Heart left ventricle (tissue), 16 donors: ENCODE measurements at regions not wholly inside any gene's neighbourhood (a gene's known extent, or its start where the extent isn't known, plus 50 kb on each side); places are given as distances from the start of the nearest gene placed in this dataset.

Experiments used
- ATAC-seq, 4 donors: fragments of 200-7000 bp; cut with Tn5 transposase; one replicate each; pipeline ENCODE4 v1.9.1; 2020 to 2022; ENCODE audit warnings: moderate library complexity in 4 of 4, mild to moderate bottlenecking in 3 of 4, moderate number of reproducible peaks in 1 of 4
- DNase-seq, 5 donors: peaks; one replicate each; pipeline ENCODE4 v3.0.0-alpha.2; 2020
- H3K27ac ChIP-seq, 12 donors: fragments of 200-600 bp; sonication (generic) in 4 of 12; one replicate each; pipeline versions ENCODE4 v1.5.0 to v1.8.0; 2016 to 2022; ENCODE audit warnings: mild to moderate bottlenecking in 2 of 12
- H3K27me3 ChIP-seq, 9 donors: fragments of 200-600 bp; sonication (generic) in 2 of 9; one replicate each; pipeline versions ENCODE4 v1.5.1 to v1.8.0; 2016 to 2022; ENCODE audit warnings: mild to moderate bottlenecking in 3 of 9
- H3K36me3 ChIP-seq, 9 donors: fragments of 200-600 bp; sonication (generic) in 2 of 9; one replicate each; pipeline versions ENCODE4 v1.5.0 to v1.8.0; 2018 to 2022; ENCODE audit warnings: mild to moderate bottlenecking in 2 of 9
- H3K4me1 ChIP-seq, 12 donors: fragments of 200-600 bp; sonication (generic) in 4 of 12; one replicate each; pipeline versions ENCODE4 v1.5.0 to v1.8.0; 2016 to 2022; ENCODE audit warnings: mild to moderate bottlenecking in 3 of 12
- H3K4me3 ChIP-seq, 12 donors: fragments of 200-600 bp; sonication (generic) in 4 of 12; one replicate each; pipeline versions ENCODE4 v1.5.0 to v1.8.0; 2017 to 2022; ENCODE audit warnings: mild to moderate bottlenecking in 9 of 12, moderate library complexity in 4 of 12
- H3K9me3 ChIP-seq, 12 donors: fragments of 200-600 bp; sonication (generic) in 4 of 12; one replicate each; pipeline versions ENCODE4 v1.5.0 to v1.8.0; 2016 to 2022; ENCODE audit warnings: mild to moderate bottlenecking in 1 of 12
- POLR2A ChIP-seq, 2 donors: fragments of 450-650 bp; IDR thresholded peaks; one replicate each; pipeline ENCODE4 v1.6.1; 2017; ENCODE audit warnings: antibody characterized with exemption in 2 of 2, mild to moderate bottlenecking in 2 of 2, moderate library complexity in 2 of 2
- WGBS, 4 donors: extraction: QIAGEN DNeasy Blood & Tissue Kit in 2 of 4; methylation state at CpG; one replicate each; pipeline versions ENCODE4 v1.1.5 to v1.1.7; 2013 to 2018; 5-methylcytosine and 5-hydroxymethylcytosine counted together
- intact Hi-C, 10 donors: fragments of 100-400 bp; cut with DNase I; formaldehyde crosslinking; loops; one replicate each; pipeline versions ENCODE4 v1.11.1 to v1.14.2; 2022
- TF ChIP-seq, protein P1 (sequence below), 12 donors: fragments of 200-600 bp; sonication (generic) in 4 of 12; IDR thresholded peaks; one replicate each; pipeline versions ENCODE4 v1.5.0 to v1.8.0; 2018 to 2022; ENCODE audit warnings: antibody characterized with exemption in 12 of 12, mild to moderate bottlenecking in 5 of 12
- donor health status: ischemic (EF 13 %, LVEDD 7.1; RV severe dilation, severe dysfunction).
- donor health status: healthy with polysubstance abuse.
- donor health status: DM: no; HTN: yes; CAD: no.
- donor health status: DM: no; HTN: no; CAD: no.
- donor health status: ischemic (EF 25% LVEDD 6.9; RV normal size, moderate dysfunction).
- donor health status: ischemic (EF 25% LVEDD 5.7; RV mildly dilated, moderate dysfunction).
- donor health status: healthy.
- donor health status: DM: yes; HTN: yes; CAD: no.
- donor health status: ischemic (EF 35%, LVEDD 5.7; RV mildly dilated, moderate dysfunction).
- donor health status: nonischemic (EF 11% LVEDD 7.7; RV severe dilation, severe dysfunction).
- donor health status: DM: yes; HTN: yes; CAD: no.
- donor health status: PGD.
- donor health status: ischemic (EF 29% LVEDD 5.4; RV normal size, mild dysfunction).
- donor health status: nonischemic (EF 23%, LVEDD 6.1; RV moderate dilation, normal function).

DNA sequence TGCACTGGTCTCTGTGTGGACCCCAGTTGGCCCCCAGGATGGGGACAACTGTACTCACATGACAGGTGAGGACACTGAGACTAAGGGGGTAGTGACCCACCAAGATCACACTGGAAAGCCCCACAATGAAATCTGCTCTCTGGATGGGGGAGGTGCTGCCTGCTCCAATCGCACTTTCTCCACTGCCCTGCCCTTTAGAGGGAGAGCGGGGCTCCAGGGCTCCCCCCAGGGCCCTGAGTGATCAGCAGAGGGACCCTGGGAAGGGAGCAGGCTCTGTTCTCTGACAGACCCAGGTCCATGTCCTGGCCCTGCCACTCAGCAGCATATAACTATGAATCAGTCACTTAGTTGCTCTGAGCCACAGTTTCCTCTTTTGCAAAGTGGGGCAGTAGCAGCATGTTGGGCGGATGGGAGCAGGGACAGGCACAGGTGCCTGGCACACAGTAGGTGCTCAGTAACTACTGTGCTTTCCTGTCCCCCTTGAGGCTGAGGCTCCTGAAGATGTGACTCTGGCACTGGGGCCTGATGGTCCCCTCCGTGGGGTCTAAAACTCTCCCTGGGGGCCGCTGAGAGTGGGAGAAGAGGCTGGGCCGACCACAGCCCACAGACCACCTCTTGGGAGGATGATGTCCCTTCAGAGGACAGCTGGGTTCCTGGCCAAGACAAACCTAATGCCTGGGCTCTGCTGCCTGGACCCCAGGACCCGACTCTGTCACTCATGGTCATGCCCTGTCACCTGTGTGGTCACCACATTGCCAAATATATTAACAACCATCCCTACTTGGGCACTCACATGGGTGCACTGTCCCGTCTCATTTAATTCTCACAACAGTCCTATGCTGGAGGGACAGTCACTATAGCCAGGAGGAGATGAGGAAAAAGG is 222.7 kb downstream of the PTPRU start:
- 62 to 67% (median 65%) methylated on average over 6 to 8 of the region's 8 CpGs for WGBS, 4 donors
- no peak for TF ChIP-seq POLR2A (IDR thresholded peaks at IDR 0.05)
- TF ChIP-seq, protein P1, sequence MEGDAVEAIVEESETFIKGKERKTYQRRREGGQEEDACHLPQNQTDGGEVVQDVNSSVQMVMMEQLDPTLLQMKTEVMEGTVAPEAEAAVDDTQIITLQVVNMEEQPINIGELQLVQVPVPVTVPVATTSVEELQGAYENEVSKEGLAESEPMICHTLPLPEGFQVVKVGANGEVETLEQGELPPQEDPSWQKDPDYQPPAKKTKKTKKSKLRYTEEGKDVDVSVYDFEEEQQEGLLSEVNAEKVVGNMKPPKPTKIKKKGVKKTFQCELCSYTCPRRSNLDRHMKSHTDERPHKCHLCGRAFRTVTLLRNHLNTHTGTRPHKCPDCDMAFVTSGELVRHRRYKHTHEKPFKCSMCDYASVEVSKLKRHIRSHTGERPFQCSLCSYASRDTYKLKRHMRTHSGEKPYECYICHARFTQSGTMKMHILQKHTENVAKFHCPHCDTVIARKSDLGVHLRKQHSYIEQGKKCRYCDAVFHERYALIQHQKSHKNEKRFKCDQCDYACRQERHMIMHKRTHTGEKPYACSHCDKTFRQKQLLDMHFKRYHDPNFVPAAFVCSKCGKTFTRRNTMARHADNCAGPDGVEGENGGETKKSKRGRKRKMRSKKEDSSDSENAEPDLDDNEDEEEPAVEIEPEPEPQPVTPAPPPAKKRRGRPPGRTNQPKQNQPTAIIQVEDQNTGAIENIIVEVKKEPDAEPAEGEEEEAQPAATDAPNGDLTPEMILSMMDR (IDR thresholded peaks at IDR 0.05) = no peak
- Histone ChIP-seq H3K27ac (no peak overlapping the region), H3K27me3 (peaks cover 0 to 36% (median 0%) of the 10 kb centered on the region in 9 donors), H3K4me1 (no peaks in the 10 kb centered on the region), H3K9me3 (peaks cover 0 to 6% (median 0%) of the 10 kb centered on the region in 12 donors), H3K36me3 (no peaks in the 10 kb centered on the region), H3K4me3 (no peak overlapping the region)
- DNase-seq = no peak
- no peak for ATAC-seq
- intact Hi-C loops = loop anchor here in 4 of 10 donors (10.0 kb wide), 3 partner anchors 56 to 214 kb away; no protein-coding TSS in a partner anchor

DNA sequence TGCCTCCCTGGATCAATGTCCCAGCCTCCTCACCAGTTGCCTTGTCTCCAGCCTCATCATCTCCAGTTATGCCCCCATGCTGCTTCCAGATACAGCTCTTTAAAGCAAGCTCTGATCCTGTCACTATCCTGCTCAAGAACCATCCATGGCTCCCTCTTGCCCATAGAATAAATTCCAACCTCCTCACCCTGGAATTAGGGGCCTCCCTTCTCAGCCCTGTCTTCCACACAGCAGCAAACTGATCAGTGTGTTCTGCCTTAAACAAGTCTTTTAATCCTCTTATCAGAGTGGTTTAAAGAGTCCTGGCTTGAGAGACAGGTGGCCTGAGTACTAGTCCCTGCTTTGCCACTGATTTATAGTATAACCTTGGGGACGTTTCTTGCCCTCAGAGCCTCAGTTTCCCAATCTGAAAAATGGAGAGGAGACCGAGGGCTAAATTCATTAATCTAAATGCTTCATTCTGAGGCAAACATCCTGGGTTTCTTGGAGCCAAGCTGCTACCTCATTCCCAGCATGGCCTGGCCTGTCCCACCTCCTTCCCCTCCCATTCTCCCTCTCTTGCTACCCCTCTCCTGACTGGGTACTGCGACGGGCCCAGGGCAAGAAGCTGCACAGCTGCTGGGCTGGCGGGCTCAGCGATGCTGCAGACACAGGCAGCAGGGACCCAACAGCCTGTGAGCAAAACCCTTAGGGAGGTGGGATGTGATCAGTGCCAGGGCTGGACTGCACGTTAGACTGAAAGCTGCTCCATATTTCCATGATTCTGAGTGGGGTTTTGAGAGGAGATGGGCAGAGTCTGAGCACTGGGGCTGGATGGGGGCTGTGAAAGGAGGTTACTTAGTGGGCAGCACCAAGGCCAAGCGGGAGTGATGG is 221.4 kb downstream of the PTPRU start:
- Histone ChIP-seq H3K27me3 (peaks cover 0 to 36% (median 0%) of the 10 kb centered on the region in 9 donors), H3K4me3 (no peak overlapping the region), H3K9me3 (no peaks in the 10 kb centered on the region), H3K36me3 (no peaks in the 10 kb centered on the region), H3K27ac (no peak overlapping the region), H3K4me1 (no peaks in the 10 kb centered on the region)
- WGBS, 4 donors = 49 to 70% (median 59%) methylated on average over 8 of the region's 8 CpGs
- DNase-seq (no peak), ATAC-seq (no peak)
- TF ChIP-seq POLR2A (IDR thresholded peaks at IDR 0.05) = no peak
- TF ChIP-seq, protein P1 (IDR thresholded peaks at IDR 0.05) = no peak
- intact Hi-C loops = loop anchor here in 4 of 10 donors (10.0 kb wide), 3 partner anchors 57 to 213 kb away; no protein-coding TSS in a partner anchor

DNA sequence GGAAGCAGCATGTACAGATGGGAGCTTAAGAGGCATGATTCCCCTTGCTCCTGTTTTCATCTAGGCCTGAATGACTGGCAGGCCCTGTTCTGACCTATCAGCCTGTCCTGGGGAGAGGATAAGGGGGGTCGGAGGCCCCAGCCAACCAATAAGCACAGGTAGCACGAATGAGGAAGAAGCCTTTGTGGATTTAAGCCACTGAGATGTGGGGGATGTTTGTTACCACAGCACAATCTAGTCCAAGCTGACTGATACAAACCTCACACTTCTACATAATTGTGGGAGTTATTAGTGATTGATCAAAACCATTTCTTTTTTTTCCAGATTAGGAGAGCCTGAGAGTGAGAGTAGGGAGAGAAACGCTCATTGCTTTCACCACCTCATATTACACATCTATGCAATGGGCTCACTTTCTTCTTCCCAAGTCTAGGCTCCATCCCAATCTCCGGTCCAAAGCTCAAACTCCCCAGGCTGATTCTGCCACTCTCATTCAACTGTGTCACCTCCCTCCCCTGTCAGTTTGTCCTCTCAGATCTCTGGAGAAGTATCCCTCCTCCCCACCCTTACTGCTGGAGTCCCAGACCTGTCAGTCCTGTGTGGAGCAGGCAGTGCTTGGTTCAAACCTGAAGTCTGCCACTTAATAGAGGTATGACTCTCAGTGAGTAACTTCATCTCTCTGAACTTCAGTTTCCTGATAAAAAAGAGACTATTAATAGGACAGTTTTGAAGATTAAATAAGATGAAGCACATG is 220.5 kb downstream of the PTPRU start:
- DNase-seq = no peak
- Histone ChIP-seq H3K4me3 (no peak overlapping the region), H3K27me3 (peaks cover 0 to 36% (median 0%) of the 10 kb centered on the region in 9 donors), H3K4me1 (no peaks in the 10 kb centered on the region), H3K27ac (no peak overlapping the region), H3K9me3 (no peaks in the 10 kb centered on the region), H3K36me3 (no peaks in the 10 kb centered on the region)
- intact Hi-C loops = loop anchor here in 4 of 10 donors (10.0 kb wide), 3 partner anchors 58 to 212 kb away; no protein-coding TSS in a partner anchor
- 61 to 74% (median 68%) methylated on average over 4 of the region's 4 CpGs for WGBS, 4 donors
- TF ChIP-seq POLR2A (IDR thresholded peaks at IDR 0.05) = no peak
- TF ChIP-seq, protein P1 (IDR thresholded peaks at IDR 0.05) = no peak
- no peak for ATAC-seq
